SK-MEL-5 (cell line): ENCODE measurements at regions not wholly inside any gene's neighbourhood (a gene's known extent, or its start where the extent isn't known, plus 50 kb on each side); places are given as distances from the start of the nearest gene placed in this dataset.
"Not testable (repeated sequence)": the region's sequence is repeated elsewhere in the genome, so short reads cannot be mapped to it uniquely, and the experiment has no call there.

Source experiments
- DNase-seq: peaks from one replicate; pipeline ENCODE4 v3.0.0-alpha.2; 2016; ENCODE audit warnings: low read depth, low spot score
- in situ Hi-C: cut with HindIII; loops from 2 replicates; pipeline ENCODE4 v1.10.0; 2016; ENCODE audit warnings: low sequenced_read_pairs, high pct_unique_total_duplicates, low pct_unique_long_range_greater_than_20kb

- in situ Hi-C loops: no loop called here
- no peak for DNase-seq
These were observed 319.8 kb downstream of the PCDH20 start for GRCh38 chr13:61095885-61096284.

GRCh38 chr13:61094865-61095264 is 320.8 kb downstream of the PCDH20 start:
- in situ Hi-C loops: no loop called here
- no peak for DNase-seq

- DNase-seq, in situ Hi-C loops: not testable (repeated sequence)
These were observed 325.8 kb downstream of the PCDH20 start for GRCh38 chr13:61089894-61090293.

- no peak for DNase-seq
- in situ Hi-C loops: no loop called here
These were observed 329.6 kb downstream of the PCDH20 start for GRCh38 chr13:61086087-61086486.

- in situ Hi-C loops: no loop called here
- DNase-seq: no peak
These were observed 330.7 kb downstream of the PCDH20 start for GRCh38 chr13:61084988-61085387.

- DNase-seq: no peak
- in situ Hi-C loops: no loop called here
These were observed 336.5 kb downstream of the PCDH20 start for GRCh38 chr13:61078976-61079770.

GRCh38 chr13:61052175-61052574 is 363.5 kb downstream of the PCDH20 start:
- in situ Hi-C loops: no loop called here
- no peak for DNase-seq

GRCh38 chr13:61045251-61045650 is 370.4 kb downstream of the PCDH20 start:
- DNase-seq: no peak
- in situ Hi-C loops: no loop called here

- DNase-seq: no peak
- in situ Hi-C loops: no loop called here
These were observed 375.5 kb downstream of the PCDH20 start for GRCh38 chr13:61040181-61040580.

GRCh38 chr13:61039302-61039701 is 376.3 kb downstream of the PCDH20 start:
- in situ Hi-C loops: no loop called here
- no peak for DNase-seq

- in situ Hi-C loops: no loop called here
- no peak for DNase-seq
These were observed 378.9 kb downstream of the PCDH20 start for GRCh38 chr13:61036715-61037114.

GRCh38 chr13:61030445-61030844 is 385.2 kb downstream of the PCDH20 start:
- DNase-seq: no peak
- in situ Hi-C loops: no loop called here

GRCh38 chr13:61029064-61029463 is 386.6 kb downstream of the PCDH20 start:
- DNase-seq: no peak
- in situ Hi-C loops: no loop called here

- in situ Hi-C loops: no loop called here
- peak; percentile 10 for DNase-seq
These were observed 391.6 kb downstream of the PCDH20 start for GRCh38 chr13:61024046-61024445.

GRCh38 chr13:61021838-61022237 is 393.8 kb downstream of the PCDH20 start:
- DNase-seq: no peak
- in situ Hi-C loops: no loop called here

- no peak for DNase-seq
- in situ Hi-C loops: no loop called here
These were observed 401.9 kb downstream of the PCDH20 start for GRCh38 chr13:61013796-61014195.

- in situ Hi-C loops: no loop called here
- DNase-seq: no peak
These were observed 405.3 kb downstream of the PCDH20 start for GRCh38 chr13:61010358-61010757.

GRCh38 chr13:61002686-61003085 is 413.0 kb downstream of the PCDH20 start:
- in situ Hi-C loops: no loop called here
- no peak for DNase-seq

- in situ Hi-C loops: no loop called here
- peak; percentile 66 for DNase-seq
These were observed 425.5 kb downstream of the PCDH20 start for GRCh38 chr13:60990032-60990733.
